ENCODE measurements at regions not wholly inside any gene's neighbourhood (a gene's known extent, or its start where the extent isn't known, plus 50 kb on each side); places are given as distances from the start of the nearest gene placed in this dataset.
"Not testable (repeated sequence)": the region's sequence is repeated elsewhere in the genome, so short reads cannot be mapped to it uniquely, and the experiment has no call there.

DNA sequence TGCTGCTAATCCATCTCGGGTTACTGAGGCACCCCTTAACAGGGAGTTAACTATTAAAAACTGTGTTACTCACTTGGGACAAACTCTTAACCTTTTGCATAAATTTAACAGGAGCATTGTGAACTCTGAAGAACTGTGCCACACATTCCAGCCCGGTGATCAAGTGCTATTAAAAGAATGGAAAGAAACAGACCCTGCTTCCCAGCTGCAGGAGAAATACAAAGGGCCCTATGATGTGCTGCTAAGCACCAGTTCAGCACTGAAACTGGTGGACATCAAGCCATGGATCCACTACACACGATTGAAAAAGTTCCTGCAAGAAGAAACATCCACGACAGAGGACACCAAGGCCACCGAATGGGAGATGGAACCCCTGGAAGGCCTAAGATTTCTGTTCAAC lies 114.7 kb upstream of the PLCL2 start:
- no peak for DNase-seq

DNA sequence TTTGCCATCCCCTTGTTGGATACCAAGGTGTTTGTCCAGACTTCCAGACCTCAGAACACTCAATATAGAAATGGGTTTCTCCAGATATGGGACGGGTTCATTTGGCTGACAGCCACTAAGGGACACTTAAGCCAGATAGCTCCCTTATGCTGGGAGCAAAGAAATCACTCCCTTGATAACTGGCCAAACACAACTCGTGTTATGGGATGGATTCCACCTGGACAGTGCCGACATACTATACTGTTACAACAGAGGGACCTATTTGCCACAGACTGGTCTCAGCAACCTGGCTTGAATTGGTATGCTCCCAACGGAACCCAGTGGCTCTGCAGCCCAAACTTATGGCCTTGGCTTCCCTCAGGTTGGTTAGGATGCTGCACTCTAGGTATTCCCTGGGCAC lies 114.0 kb upstream of the PLCL2 start:
- DNase-seq, result no peak

- DNase-seq, result not testable (repeated sequence)
Measured at GRCh38 chr3:16773594-16773993, 111.2 kb upstream of the PLCL2 start.

- not testable (repeated sequence) for DNase-seq
Measured at GRCh38 chr3:16774536-16774935, 110.2 kb upstream of the PLCL2 start.

GRCh38 chr3:16784973-16785372 lies 99.8 kb upstream of the PLCL2 start:
- DNase-seq, result no peak

DNA sequence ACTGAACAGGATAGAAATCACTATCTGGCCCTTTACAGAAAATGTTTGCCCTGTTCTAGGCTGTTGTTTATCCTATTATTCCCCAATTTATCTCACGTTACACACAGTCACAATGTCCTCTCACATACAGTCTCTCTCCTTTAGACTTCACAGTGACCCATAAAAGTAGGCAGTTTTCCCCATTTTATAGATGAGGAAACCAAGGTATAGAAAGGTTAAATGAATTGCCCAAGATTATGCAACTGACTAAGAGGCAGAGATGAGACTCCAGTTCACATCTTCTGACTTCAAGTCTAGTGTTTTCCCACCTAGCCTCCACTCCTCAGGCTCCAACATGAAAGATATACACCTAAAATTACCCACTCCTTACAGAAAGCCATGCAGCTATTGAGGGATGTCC lies 99.3 kb upstream of the PLCL2 start:
- DNase-seq, result no peak

GRCh38 chr3:16788440-16789056 lies 96.2 kb upstream of the PLCL2 start:
- peak; percentile 82 to 86 for DNase-seq

GRCh38 chr3:16789344-16790120 lies 95.2 kb upstream of the PLCL2 start:
- no peak for DNase-seq

GRCh38 chr3:16790432-16791400 lies 94.0 kb upstream of the PLCL2 start:
- no peak for DNase-seq

DNA sequence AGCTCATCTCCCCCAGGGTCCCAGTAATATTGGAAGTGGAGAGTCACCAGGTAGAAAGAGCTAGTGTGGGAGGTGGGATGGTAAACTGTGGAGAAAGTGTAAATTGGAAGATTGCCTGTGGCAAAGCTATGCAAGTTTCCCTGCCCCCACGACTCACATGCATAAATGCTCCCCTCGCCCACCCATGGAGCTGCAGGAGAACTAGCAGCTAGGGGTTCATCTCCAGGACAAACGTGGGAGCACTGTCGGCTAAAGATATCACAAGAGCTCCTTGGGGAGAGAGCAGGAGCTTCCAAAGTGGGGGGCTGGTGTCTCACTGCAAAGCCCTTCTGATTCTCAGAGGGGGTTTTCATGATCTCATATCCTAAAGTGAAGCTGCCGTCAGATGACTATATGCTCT lies 91.4 kb upstream of the PLCL2 start:
- no peak for DNase-seq

DNA sequence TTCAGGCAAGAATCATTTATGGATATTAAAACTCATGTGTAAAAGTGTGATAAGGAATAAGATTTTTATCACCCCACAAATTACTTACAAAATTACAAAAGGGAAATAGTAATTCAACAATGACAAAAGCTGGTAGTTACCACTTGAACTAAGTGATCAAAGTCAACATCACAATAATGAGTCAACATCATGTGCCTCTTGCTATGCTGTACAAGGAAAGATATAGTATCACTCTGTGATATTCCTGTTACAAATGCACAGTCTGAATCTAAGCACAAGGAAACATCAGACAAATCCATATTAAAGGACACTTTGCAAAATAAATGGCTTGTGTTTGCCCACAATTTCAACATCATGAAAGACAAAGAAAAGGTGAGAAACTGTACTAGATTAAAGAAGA lies 90.5 kb upstream of the PLCL2 start:
- peak; percentile 59 to 65 for DNase-seq

GRCh38 chr3:16795581-16795980 lies 89.2 kb upstream of the PLCL2 start:
- DNase-seq, result peak; percentile 37 to 49

- DNase-seq, result peak; percentile 37 to 65
Measured at GRCh38 chr3:16797831-16798230, 86.9 kb upstream of the PLCL2 start.

DNA sequence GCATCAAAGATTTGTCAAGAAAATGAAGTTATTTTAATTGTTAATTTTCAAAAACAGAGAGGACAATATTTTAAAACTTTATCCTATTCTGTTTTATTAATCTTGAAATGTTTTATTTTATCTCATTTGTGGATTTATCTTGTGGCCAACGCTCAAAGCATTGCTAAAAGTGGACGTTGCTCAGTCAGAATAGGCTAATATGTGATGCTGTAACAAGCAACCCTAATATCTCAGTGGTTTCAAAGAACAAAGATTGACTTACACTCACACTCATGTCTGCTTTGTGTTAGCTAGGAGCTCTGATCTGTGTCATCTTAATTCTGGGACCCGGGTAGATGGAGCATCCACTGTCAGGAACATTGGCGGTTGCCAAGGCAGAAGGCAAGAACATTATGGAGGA lies 86.0 kb upstream of the PLCL2 start:
- DNase-seq, result no peak

DNA sequence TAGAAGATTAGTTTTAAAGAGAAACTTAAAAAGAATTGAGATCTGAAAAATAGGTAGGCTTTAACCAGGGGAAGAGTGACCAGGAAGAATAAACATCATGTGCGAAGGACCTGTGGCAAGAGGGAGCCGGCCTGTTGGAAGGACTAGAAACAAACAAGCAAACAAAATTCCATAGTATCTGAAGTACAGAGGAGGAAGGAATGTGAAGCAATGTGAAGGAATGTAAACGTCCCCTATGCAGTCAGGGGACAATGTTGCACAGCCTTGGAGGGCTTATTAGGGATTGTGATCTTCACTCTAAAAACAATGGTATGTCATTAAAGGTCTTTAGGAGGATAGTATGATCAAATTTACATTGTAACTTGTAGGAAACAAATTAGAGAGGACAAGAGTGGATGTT lies 84.4 kb upstream of the PLCL2 start:
- DNase-seq, result no peak

DNA sequence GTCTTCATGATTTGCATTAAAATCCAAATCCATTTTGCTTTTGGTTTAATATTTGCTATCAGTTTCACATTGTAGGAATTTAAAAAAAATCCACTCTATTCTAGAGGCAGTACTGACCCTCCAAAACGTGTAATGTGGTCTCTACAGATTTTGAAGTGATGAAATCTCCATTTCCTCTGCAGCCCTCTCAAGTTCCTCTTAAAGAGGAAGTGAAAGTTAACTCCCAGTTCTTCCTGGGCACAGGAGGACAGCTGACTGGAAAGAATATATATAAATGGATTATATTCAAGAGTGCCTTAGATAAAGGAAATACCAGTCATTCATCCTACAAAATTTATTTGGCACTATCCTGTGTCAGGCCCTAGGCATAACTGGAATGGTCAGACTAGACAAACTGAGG lies 83.5 kb upstream of the PLCL2 start:
- peak; percentile 79 to 94 for DNase-seq

GRCh38 chr3:16801698-16802097 lies 83.1 kb upstream of the PLCL2 start:
- no peak for DNase-seq

GRCh38 chr3:16802389-16802788 lies 82.4 kb upstream of the PLCL2 start:
- peak; percentile 48 to 61 for DNase-seq

DNA sequence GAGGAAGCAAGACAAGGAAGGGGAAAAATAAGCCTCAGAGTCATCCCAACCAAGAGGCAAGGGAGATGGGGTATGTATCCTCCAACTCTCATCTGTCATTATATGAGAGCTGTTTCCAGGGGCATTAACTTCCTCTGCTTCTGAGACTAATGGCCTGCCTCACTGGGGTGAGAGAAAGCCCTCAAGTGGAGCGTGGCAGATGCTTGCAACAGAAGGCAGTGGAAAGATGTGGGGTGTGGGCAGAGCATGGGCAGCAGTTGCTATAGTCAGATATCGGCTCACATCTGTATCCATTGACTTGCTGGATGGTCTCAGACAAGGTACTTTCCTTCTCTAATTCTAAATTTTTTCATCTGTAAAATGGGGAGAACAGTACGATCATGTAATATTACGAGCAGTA lies 81.7 kb upstream of the PLCL2 start:
- no peak for DNase-seq

DNA sequence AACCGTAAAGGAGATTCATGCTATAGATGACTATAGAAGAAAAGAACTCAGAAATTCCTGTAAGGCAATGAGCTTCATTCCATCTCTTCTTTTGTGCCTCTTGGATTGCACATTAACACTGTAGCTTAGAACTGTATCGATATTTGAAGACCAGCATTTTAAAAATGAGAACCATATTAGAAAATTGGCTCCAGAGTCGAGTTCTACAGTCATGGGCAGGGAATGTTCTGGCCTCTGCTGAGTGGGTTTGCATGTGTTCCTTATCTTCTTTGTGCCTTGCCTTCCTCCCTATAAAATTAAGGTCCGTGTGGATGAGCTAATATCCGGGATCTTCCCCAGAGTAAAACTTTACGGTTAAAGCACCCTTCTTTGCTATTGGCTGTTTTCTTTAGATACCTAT lies 77.4 kb upstream of the PLCL2 start:
- DNase-seq, result no peak

- no peak for DNase-seq
Measured at GRCh38 chr3:16808393-16809107, 76.2 kb upstream of the PLCL2 start.

GRCh38 chr3:16809482-16809881 lies 75.3 kb upstream of the PLCL2 start:
- DNase-seq, result no peak

DNA sequence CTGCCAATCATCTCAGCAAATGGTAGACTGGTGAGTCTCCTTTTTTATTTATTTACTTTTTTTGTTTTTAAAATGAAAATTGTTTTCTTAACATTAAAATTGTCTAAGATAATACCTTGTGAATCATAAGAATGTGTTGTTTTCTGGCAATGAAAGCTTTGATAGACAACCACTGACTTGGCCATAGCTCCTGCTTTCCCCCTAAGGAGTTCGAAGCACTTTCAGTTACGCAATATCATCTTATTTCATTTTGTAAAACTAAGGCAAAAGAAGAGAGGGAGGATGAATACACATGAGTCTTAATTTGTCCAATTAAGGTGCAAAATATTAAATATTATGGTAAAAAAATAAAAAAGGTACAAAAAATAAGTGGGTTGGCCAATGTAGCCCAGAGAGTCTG lies 74.8 kb upstream of the PLCL2 start:
- no peak for DNase-seq

Measured in inflammatory macrophage (primary cell).